ENCODE measurements at regions not wholly inside any gene's neighbourhood (a gene's known extent, or its start where the extent isn't known, plus 50 kb on each side); places are given as distances from the start of the nearest gene placed in this dataset.
"Not testable (repeated sequence)": the region's sequence is repeated elsewhere in the genome, so short reads cannot be mapped to it uniquely, and the experiment has no call there.

DNA sequence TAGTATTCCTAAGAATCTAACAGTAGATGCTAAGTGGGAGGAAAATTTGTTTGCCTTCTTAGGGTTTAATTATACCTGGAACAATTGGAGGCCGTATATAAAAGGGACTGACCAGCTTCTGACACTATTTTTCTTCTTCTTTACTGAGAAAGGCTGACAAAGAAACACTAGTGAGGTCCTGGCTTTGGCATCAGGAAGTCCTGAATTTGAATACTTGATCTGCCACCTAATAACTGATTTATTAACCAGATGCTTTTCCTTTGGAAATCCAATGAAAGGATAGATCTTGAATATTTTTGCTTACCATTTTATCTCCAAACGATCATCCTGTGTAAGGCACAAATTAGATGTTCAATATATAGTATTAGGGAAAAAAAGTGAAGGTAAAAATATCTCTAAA, 382.5 kb downstream of the CENPW start:
- Mint-ChIP-seq H3K27ac (no peak overlapping the region), H3K4me3 (no peak overlapping the region), H3K4me1 (peaks cover 32% of the 10 kb centered on the region), H3K9me3 (peaks cover 25% of the 10 kb centered on the region), H3K27me3 (ENCODE audit: insufficient read depth, low read depth) (peaks cover 2% of the 10 kb centered on the region), H3K36me3 (peaks cover 6% of the 10 kb centered on the region)
- Histone ChIP-seq H3K9me3 (ENCODE audit: low read depth) (no peaks in the 10 kb centered on the region), H3F3A (ENCODE audit: low read depth) (no peaks in the 10 kb centered on the region), H3K4me2 (no peak overlapping the region), H3K27me3 (no peaks in the 10 kb centered on the region), H3K36me3 (no peaks in the 10 kb centered on the region), H3K4me1 (peaks cover 2% of the 10 kb centered on the region), H3K27ac (no peak overlapping the region), H3K9ac (no peak overlapping the region), H3K4me3 (no peak overlapping the region), H3K79me2 (ENCODE audit: low read depth) (no peaks in the 10 kb centered on the region), H4K20me1 (ENCODE audit: low read depth) (no peaks in the 10 kb centered on the region), H2AFZ (replicated peaks) (no peak overlapping the region)
- no peak for DNase-seq (ENCODE audit: low spot score)
- TF ChIP-seq EZH2 (IDR thresholded peaks at IDR 0.05), result no peak
- TF ChIP-seq EZH2phosphoT487 (IDR thresholded peaks at IDR 0.05), result no peak
- TF ChIP-seq, protein P1, sequence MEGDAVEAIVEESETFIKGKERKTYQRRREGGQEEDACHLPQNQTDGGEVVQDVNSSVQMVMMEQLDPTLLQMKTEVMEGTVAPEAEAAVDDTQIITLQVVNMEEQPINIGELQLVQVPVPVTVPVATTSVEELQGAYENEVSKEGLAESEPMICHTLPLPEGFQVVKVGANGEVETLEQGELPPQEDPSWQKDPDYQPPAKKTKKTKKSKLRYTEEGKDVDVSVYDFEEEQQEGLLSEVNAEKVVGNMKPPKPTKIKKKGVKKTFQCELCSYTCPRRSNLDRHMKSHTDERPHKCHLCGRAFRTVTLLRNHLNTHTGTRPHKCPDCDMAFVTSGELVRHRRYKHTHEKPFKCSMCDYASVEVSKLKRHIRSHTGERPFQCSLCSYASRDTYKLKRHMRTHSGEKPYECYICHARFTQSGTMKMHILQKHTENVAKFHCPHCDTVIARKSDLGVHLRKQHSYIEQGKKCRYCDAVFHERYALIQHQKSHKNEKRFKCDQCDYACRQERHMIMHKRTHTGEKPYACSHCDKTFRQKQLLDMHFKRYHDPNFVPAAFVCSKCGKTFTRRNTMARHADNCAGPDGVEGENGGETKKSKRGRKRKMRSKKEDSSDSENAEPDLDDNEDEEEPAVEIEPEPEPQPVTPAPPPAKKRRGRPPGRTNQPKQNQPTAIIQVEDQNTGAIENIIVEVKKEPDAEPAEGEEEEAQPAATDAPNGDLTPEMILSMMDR (IDR thresholded peaks at IDR 0.05), result no peak

DNA sequence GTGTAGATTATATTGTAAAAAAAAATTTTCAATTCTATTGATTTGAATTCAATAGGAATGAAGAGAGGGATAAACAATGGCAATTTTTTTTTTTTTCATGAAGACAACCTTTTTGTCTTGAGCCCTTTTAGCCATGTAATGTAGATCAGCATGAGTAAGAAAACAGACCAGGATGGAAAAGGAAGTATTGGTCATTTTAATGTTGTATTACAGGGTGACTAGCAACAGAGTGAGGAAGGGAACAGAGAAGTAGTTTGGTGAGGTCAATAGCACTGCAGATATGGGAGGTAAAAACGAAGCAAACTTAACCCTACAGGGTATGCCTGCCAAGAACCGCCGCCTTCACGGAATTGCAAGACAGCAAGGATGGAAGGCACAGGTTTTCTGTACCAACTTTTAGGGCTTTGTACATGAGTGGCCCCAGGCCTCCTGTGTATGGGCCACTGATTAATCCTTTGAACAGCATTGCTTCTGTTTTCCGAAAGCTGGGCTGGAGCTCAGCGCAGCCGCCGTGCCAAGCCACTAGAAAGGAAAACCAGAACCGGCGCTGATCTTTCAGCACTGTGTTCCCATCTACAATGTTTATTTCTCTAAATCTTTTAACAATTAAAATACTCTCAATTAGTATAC, 383.7 kb downstream of the CENPW start:
- Mint-ChIP-seq H3K9me3 (peaks cover 34% of the 10 kb centered on the region), H3K4me3 (no peak overlapping the region), H3K27me3 (ENCODE audit: insufficient read depth, low read depth) (peaks cover 2% of the 10 kb centered on the region), H3K27ac (no peak overlapping the region), H3K4me1 (peaks cover 23% of the 10 kb centered on the region), H3K36me3 (peaks cover 11% of the 10 kb centered on the region)
- no peaks in the 10 kb centered on the region for H3F3A ChIP-seq (ENCODE audit: low read depth)
- H3K36me3 ChIP-seq, result no peaks in the 10 kb centered on the region
- no peaks in the 10 kb centered on the region for H3K79me2 ChIP-seq (ENCODE audit: low read depth)
- H3K27me3 ChIP-seq, result no peaks in the 10 kb centered on the region
- no peaks in the 10 kb centered on the region for H3K4me1 ChIP-seq
- H4K20me1 ChIP-seq (ENCODE audit: low read depth), result no peaks in the 10 kb centered on the region
- no peak overlapping the region for H3K4me2 ChIP-seq
- DNase-seq (ENCODE audit: low spot score), result no peak
- TF ChIP-seq, protein P1 (IDR thresholded peaks at IDR 0.05), result no peak
- no peak for TF ChIP-seq EZH2phosphoT487 (IDR thresholded peaks at IDR 0.05)
- no peak for TF ChIP-seq EZH2 (IDR thresholded peaks at IDR 0.05)
- H3K4me3 ChIP-seq, result no peak overlapping the region
- H3K9ac ChIP-seq, result no peak overlapping the region
- no peak overlapping the region for H3K27ac ChIP-seq
- no peaks in the 10 kb centered on the region for H3K9me3 ChIP-seq (ENCODE audit: low read depth)
- H2AFZ ChIP-seq (replicated peaks), result no peak overlapping the region

DNA sequence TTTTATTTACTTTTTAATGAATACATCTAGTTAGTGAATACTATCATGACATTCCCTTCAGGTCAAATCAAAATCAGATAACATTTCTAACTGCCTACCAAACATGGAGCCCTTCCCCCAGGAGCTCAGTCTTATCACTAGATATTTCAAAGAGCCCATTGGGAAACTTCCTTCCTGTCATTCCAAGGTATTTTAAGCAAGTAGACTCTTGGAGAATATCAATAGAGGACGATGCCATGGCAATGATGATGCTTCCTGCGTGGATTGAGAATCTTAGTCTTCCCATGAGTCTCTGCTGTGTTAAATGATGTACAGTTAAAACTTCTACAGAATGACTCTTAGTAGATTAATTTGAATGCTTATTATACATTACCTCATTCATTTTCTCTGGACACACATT, 384.9 kb downstream of the CENPW start:
- H3K36me3 Mint-ChIP-seq, result peaks cover 11% of the 10 kb centered on the region
- no peaks in the 10 kb centered on the region for H3K79me2 ChIP-seq (ENCODE audit: low read depth)
- H4K20me1 ChIP-seq (ENCODE audit: low read depth), result no peaks in the 10 kb centered on the region
- H3K27ac ChIP-seq, result no peak overlapping the region
- no peaks in the 10 kb centered on the region for H3K36me3 ChIP-seq
- no peak overlapping the region for H2AFZ ChIP-seq (replicated peaks)
- no peak overlapping the region for H3K9ac ChIP-seq
- TF ChIP-seq, protein P1 (IDR thresholded peaks at IDR 0.05), result no peak
- TF ChIP-seq EZH2 (IDR thresholded peaks at IDR 0.05) (no peak), EZH2phosphoT487 (IDR thresholded peaks at IDR 0.05) (no peak)
- peaks cover 44% of the 10 kb centered on the region for H3K9me3 Mint-ChIP-seq
- no peak overlapping the region for H3K4me3 Mint-ChIP-seq
- no peaks in the 10 kb centered on the region for H3F3A ChIP-seq (ENCODE audit: low read depth)
- peaks cover 15% of the 10 kb centered on the region for H3K4me1 Mint-ChIP-seq
- no peak for DNase-seq (ENCODE audit: low spot score)
- H3K4me1 ChIP-seq, result no peaks in the 10 kb centered on the region
- H3K27me3 ChIP-seq, result no peaks in the 10 kb centered on the region
- peaks cover 2% of the 10 kb centered on the region for H3K27me3 Mint-ChIP-seq (ENCODE audit: insufficient read depth, low read depth)
- no peak overlapping the region for H3K27ac Mint-ChIP-seq
- no peak overlapping the region for H3K4me3 ChIP-seq
- H3K9me3 ChIP-seq (ENCODE audit: low read depth), result no peaks in the 10 kb centered on the region
- H3K4me2 ChIP-seq, result no peak overlapping the region

DNA sequence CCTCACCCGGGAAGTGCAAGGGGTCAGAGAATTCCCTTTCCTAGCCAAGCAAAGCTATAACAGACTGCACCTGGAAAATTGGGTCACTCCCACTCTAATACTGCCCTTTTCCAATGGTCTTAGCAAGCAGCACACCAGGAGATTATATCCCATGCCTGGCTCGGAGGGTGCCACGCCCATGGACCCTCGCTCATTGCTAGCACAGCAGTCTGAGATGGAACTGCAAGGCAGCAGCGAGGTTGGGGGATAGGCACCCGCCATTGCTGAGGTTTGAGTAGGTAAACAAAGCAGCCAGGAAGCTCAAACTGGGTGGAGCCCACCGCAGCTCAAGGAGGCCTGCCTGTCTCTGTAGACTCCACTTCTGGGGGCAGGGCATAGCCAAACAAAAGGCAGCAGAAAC, 386.5 kb downstream of the CENPW start:
- DNase-seq (ENCODE audit: low spot score); H4K20me1 ChIP-seq (ENCODE audit: low read depth); H2AFZ ChIP-seq (replicated peaks); H3F3A ChIP-seq (ENCODE audit: low read depth); H3K9ac ChIP-seq; H3K4me1 Mint-ChIP-seq; H3K36me3 ChIP-seq; H3K9me3 ChIP-seq (ENCODE audit: low read depth); H3K27ac ChIP-seq; H3K79me2 ChIP-seq (ENCODE audit: low read depth); H3K4me2 ChIP-seq; H3K4me3 Mint-ChIP-seq; H3K27me3 Mint-ChIP-seq (ENCODE audit: insufficient read depth, low read depth); H3K27ac Mint-ChIP-seq; H3K27me3 ChIP-seq; H3K4me1 ChIP-seq; H3K4me3 ChIP-seq: not testable (repeated sequence)
- Mint-ChIP-seq H3K36me3 (peaks cover 12% of the 10 kb centered on the region), H3K9me3 (peaks cover 51% of the 10 kb centered on the region)

Measured in neural progenitor cell (in vitro differentiated cells).